Heart right ventricle (tissue), 16 donors: ENCODE measurements at regions not wholly inside any gene's neighbourhood (a gene's known extent, or its start where the extent isn't known, plus 50 kb on each side); places are given as distances from the start of the nearest gene placed in this dataset.

Experiments
- ATAC-seq, 8 donors: fragments of 200-7000 bp; cut with Tn5 transposase; one replicate each; pipeline ENCODE4 v1.9.1; 2020; ENCODE audit warnings: mild to moderate bottlenecking in 8 of 8, moderate library complexity in 8 of 8, moderate number of reproducible peaks in 1 of 8
- DNase-seq, 2 donors: peaks; one replicate each; pipeline ENCODE4 v3.0.0-alpha.2; 2020
- H3K27ac ChIP-seq, 10 donors: fragments of 200-600 bp; sonication (generic) in 2 of 10; one replicate each; pipeline versions ENCODE4 v1.5.0 to v1.8.0; 2020 to 2022; ENCODE audit warnings: mild to moderate bottlenecking in 3 of 10
- H3K27me3 ChIP-seq, 7 donors: fragments of 200-600 bp; one replicate each; pipeline ENCODE4 v1.8.0; 2021 to 2022; ENCODE audit warnings: mild to moderate bottlenecking in 2 of 7
- H3K36me3 ChIP-seq, 9 donors: fragments of 200-600 bp; sonication (generic) in 1 of 9; one replicate each; pipeline versions ENCODE4 v1.5.0 to v1.8.0; 2020 to 2022; ENCODE audit warnings: mild to moderate bottlenecking in 2 of 9
- H3K4me1 ChIP-seq, 9 donors: fragments of 200-600 bp; sonication (generic) in 1 of 9; one replicate each; pipeline versions ENCODE4 v1.5.0 to v1.8.0; 2020 to 2022; ENCODE audit warnings: mild to moderate bottlenecking in 4 of 9
- H3K4me3 ChIP-seq, 10 donors: fragments of 200-600 bp; sonication (generic) in 2 of 10; one replicate each; pipeline versions ENCODE4 v1.5.0 to v1.8.0; 2020 to 2022; ENCODE audit warnings: mild to moderate bottlenecking in 7 of 10, moderate library complexity in 2 of 10
- H3K9me3 ChIP-seq, 11 donors: fragments of 200-600 bp in 10 of 11; sonication (generic) in 2 of 11; one replicate each; pipeline versions ENCODE4 v1.5.0 to v1.8.0; 2013 to 2022; ENCODE audit warnings: mild to moderate bottlenecking in 2 of 11, control low read depth in 1 of 11, moderate library complexity in 1 of 11
- WGBS, 2 donors: extraction: QIAGEN DNeasy Blood & Tissue Kit; methylation state at CpG; one replicate each; pipeline ENCODE4 v1.1.7; 2013; ENCODE audit warnings: inconsistent platforms in 1 of 2; 5-methylcytosine and 5-hydroxymethylcytosine counted together
- intact Hi-C, 10 donors: fragments of 100-400 bp; cut with DNase I; formaldehyde crosslinking; loops; one replicate each; pipeline versions ENCODE4 v1.11.1 to v1.14.2; 2022
- TF ChIP-seq, protein P1 (sequence below), 9 donors: fragments of 200-600 bp; sonication (generic) in 2 of 9; IDR thresholded peaks; one replicate each; pipeline versions ENCODE4 v1.5.0 to v1.8.0; 2021 to 2022; ENCODE audit warnings: antibody characterized with exemption in 9 of 9, mild to moderate bottlenecking in 5 of 9, moderate library complexity in 1 of 9
- donor health status: Arrhythmogenic right ventricular cardiomyopathy.
- donor health status: ischemic (EF 13 %, LVEDD 7.1; RV severe dilation, severe dysfunction).
- donor health status: healthy with polysubstance abuse.
- donor health status: DM: no; HTN: yes; CAD: no.
- donor health status: DM: no; HTN: no; CAD: no.
- donor health status: ischemic (EF 25% LVEDD 6.9; RV normal size, moderate dysfunction).
- donor health status: ischemic (EF 25% LVEDD 5.7; RV mildly dilated, moderate dysfunction).
- donor health status: healthy.
- donor health status: DM: yes; HTN: yes; CAD: no.
- donor health status: Ischemic cardiomyopathy.
- donor health status: ischemic (EF 35%, LVEDD 5.7; RV mildly dilated, moderate dysfunction).
- donor health status: nonischemic (EF 11% LVEDD 7.7; RV severe dilation, severe dysfunction).
- donor health status: DM: yes; HTN: yes; CAD: no.
- donor health status: PGD.
- donor health status: ischemic (EF 29% LVEDD 5.4; RV normal size, mild dysfunction).
- donor health status: nonischemic (EF 23%, LVEDD 6.1; RV moderate dilation, normal function).

DNA sequence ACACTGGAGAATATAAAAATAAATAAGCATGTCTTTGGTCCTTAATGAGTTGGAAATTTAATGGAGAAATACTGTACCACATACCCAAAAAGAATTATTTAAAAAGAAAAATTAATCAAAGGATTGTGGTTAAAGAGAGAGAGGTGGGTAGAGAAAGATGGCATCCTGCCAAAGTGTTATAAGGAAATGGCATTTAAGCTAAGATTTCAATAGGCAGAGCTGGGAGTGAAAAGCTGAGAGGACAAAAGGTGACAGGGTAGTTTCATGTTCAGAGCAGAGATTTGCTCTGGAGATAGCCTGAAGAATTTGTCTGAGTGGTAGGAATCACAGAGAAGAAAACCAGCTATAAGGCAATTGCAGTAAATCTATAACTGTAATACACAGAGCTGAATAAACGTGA, 181.0 kb downstream of the SI start:
- DNase-seq: no peak
- H3K4me1 ChIP-seq: no peaks in the 10 kb centered on the region
- WGBS, 2 donors: 49 to 54% methylated on average over 1 of the region's 1 CpG
- no peak overlapping the region for H3K27ac ChIP-seq
- no peaks in the 10 kb centered on the region for H3K27me3 ChIP-seq
- no peak for ATAC-seq
- H3K4me3 ChIP-seq: no peak overlapping the region
- H3K36me3 ChIP-seq: no peaks in the 10 kb centered on the region
- intact Hi-C loops: no loop called here
- no peaks in the 10 kb centered on the region for H3K9me3 ChIP-seq
- TF ChIP-seq, protein P1, sequence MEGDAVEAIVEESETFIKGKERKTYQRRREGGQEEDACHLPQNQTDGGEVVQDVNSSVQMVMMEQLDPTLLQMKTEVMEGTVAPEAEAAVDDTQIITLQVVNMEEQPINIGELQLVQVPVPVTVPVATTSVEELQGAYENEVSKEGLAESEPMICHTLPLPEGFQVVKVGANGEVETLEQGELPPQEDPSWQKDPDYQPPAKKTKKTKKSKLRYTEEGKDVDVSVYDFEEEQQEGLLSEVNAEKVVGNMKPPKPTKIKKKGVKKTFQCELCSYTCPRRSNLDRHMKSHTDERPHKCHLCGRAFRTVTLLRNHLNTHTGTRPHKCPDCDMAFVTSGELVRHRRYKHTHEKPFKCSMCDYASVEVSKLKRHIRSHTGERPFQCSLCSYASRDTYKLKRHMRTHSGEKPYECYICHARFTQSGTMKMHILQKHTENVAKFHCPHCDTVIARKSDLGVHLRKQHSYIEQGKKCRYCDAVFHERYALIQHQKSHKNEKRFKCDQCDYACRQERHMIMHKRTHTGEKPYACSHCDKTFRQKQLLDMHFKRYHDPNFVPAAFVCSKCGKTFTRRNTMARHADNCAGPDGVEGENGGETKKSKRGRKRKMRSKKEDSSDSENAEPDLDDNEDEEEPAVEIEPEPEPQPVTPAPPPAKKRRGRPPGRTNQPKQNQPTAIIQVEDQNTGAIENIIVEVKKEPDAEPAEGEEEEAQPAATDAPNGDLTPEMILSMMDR (IDR thresholded peaks at IDR 0.05): no peak

DNA sequence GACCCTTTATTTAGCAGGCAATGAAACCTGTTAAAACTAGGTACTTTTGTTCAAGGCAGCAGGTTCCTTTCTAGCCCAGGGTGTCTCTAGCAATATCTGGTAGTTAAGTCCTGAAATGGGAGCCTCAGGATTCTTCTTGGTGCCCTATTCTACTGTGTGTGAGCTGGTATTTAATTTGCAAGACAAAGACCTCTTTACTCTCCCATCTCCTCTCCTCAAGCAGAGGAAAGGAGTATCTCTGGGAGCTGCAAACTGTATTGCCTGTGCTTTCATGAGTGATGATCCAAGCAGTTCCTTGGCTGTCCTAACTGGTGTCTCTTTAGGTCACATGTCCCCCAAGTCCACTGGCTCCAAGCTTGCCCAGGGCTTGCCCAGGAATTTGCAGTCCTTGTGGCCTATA, 188.2 kb downstream of the SI start:
- ATAC-seq: no peak
- no peaks in the 10 kb centered on the region for H3K27me3 ChIP-seq
- H3K4me3 ChIP-seq: no peak overlapping the region
- intact Hi-C loops: no loop called here
- no peak for DNase-seq
- TF ChIP-seq, protein P1 (IDR thresholded peaks at IDR 0.05): no peak
- H3K9me3 ChIP-seq: peaks cover 0 to 21% (median 5%) of the 10 kb centered on the region in 11 donors
- H3K27ac ChIP-seq: no peak overlapping the region
- H3K36me3 ChIP-seq: no peaks in the 10 kb centered on the region
- H3K4me1 ChIP-seq: no peaks in the 10 kb centered on the region

DNA sequence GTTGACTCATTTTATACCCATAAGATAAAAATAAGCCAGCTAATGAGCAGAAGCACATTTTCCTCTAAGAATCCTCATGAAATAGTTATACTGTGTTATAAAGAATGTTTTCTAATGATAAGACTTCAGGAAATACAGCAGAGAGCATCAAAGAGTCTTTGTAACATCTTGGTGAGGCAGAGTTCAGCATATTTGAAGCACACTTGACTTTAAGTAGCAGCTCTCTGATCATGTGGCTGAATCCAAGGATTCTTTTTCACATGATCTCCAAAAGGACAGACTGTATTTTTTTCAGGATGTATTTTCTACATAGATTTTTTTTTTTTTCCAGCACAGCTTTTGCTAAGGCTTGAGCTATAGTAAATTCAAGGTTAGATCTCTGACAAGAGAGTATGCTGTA, 195.1 kb downstream of the SI start:
- H3K4me3 ChIP-seq: no peak overlapping the region
- no peaks in the 10 kb centered on the region for H3K27me3 ChIP-seq
- DNase-seq (no peak), ATAC-seq (no peak)
- H3K9me3 ChIP-seq: peaks cover 0 to 15% (median 5%) of the 10 kb centered on the region in 11 donors
- no peak overlapping the region for H3K27ac ChIP-seq
- intact Hi-C loops: no loop called here
- TF ChIP-seq, protein P1 (IDR thresholded peaks at IDR 0.05): no peak
- no peaks in the 10 kb centered on the region for H3K36me3 ChIP-seq
- no peaks in the 10 kb centered on the region for H3K4me1 ChIP-seq

DNA sequence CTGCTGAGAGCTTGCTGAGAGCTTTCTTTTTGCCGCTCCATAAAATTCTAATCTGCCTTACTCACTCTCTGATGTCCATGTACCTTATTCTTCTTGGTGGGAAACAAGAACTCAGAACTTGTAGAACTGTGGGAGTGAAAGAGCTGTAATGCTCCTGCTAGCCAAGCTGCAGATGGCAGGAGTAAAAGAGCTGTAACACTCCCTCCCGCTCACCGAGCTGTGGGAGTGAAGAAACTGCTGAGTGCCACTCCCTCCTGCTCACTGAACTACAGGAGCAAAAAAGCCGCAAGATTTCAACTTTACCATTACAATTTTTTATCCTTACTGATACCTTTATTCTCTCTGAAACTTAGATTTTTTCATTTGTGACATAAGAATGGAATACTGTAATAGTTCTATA, 199.1 kb downstream of the SI start:
- Histone ChIP-seq H3K4me3 (no peak overlapping the region), H3K27me3 (no peaks in the 10 kb centered on the region), H3K36me3 (no peaks in the 10 kb centered on the region), H3K9me3 (no peaks in the 10 kb centered on the region), H3K27ac (no peak overlapping the region), H3K4me1 (no peaks in the 10 kb centered on the region)
- ATAC-seq (no peak), DNase-seq (no peak)
- intact Hi-C loops: loop anchor here in 1 of 10 donors (10.0 kb wide), 1 partner anchor 1006 kb away; no protein-coding TSS in a partner anchor
- WGBS, 2 donors: 36 to 50% methylated on average over 4 of the region's 4 CpGs
- TF ChIP-seq, protein P1 (IDR thresholded peaks at IDR 0.05): no peak

DNA sequence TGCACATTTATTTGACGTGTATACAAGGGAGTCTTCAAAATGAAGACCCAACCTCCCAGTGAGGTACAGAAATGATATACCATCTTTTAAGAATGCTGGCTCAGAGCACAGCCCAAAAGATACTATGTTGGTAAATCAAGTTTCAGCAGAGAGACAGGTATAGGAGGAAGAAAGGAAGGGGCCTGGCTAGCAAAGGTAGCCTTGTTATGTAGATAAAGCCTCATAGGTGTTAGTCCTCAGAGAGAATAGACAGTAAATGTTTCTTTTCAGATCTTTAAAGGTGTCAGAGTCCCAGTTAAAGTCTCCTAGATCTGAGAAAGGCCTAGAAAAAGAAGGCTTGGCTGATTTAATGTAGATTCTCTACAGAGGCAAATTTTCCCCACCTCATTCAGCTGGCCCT, 213.8 kb downstream of the SI start:
- Histone ChIP-seq H3K4me1 (no peaks in the 10 kb centered on the region), H3K27me3 (no peaks in the 10 kb centered on the region), H3K4me3 (no peak overlapping the region), H3K27ac (no peak overlapping the region), H3K36me3 (no peaks in the 10 kb centered on the region), H3K9me3 (peaks cover 0 to 17% (median 0%) of the 10 kb centered on the region in 11 donors)
- DNase-seq: no peak
- WGBS, 2 donors: 0% methylated on average over 1 of the region's 1 CpG
- no peak for ATAC-seq
- TF ChIP-seq, protein P1 (IDR thresholded peaks at IDR 0.05): no peak
- intact Hi-C loops: no loop called here
